BLaER1 treated with 17β-estradiol and CSF1 and Interleukin-3, amounts not matched to agents 10 nM and 100 nM (cell line): ENCODE measurements at regions not wholly inside any gene's neighbourhood (a gene's known extent, or its start where the extent isn't known, plus 50 kb on each side); places are given as distances from the start of the nearest gene placed in this dataset.

Experiments
- H3K27ac ChIP-seq, 11 experiments: shearing (Covaris generic); formaldehyde crosslinking; 2 replicates each; pipeline ENCODE4 v1.8.1; 2022
- H3K27me3 ChIP-seq, 11 experiments: shearing (Covaris generic); formaldehyde crosslinking; 2 replicates each; pipeline ENCODE4 v1.8.1; 2022
- H3K36me3 ChIP-seq, 11 experiments: shearing (Covaris generic); formaldehyde crosslinking; 2 replicates each; pipeline ENCODE4 v1.8.1; 2022
- H3K4me1 ChIP-seq, 10 experiments: shearing (Covaris generic); formaldehyde crosslinking; 2 replicates each; pipeline ENCODE4 v1.8.1; 2022
- H3K4me2 ChIP-seq, 11 experiments: shearing (Covaris generic); formaldehyde crosslinking; 2 replicates each; pipeline ENCODE4 v1.8.1; 2022
- H3K4me3 ChIP-seq, 10 experiments: shearing (Covaris generic); formaldehyde crosslinking; 2 replicates each; pipeline ENCODE4 v1.8.1; 2022
- H3K9ac ChIP-seq, 11 experiments: shearing (Covaris generic); formaldehyde crosslinking; 2 replicates each; pipeline ENCODE4 v1.8.1; 2022
- H3K9me3 ChIP-seq, 11 experiments: shearing (Covaris generic); formaldehyde crosslinking; replicated peaks in 1 of 11; 2 replicates each; pipeline ENCODE4 v1.8.1; 2022
- H4K20me1 ChIP-seq, 11 experiments: shearing (Covaris generic); formaldehyde crosslinking; 2 replicates each; pipeline ENCODE4 v1.8.1; 2022
- Cebpa-rat ChIP-seq, 11 experiments: shearing (Covaris generic); IDR thresholded peaks; 2 replicates each; pipeline ENCODE4 v1.8.1; 2022

GRCh38 chr12:65637150-65637549, 187.1 kb upstream of the HMGA2 start:
- Histone ChIP-seq H3K4me3 (no peak overlapping the region), H4K20me1 (no peaks in the 10 kb centered on the region), H3K4me1 (peaks cover 0 to 30% (median 0%) of the 10 kb centered on the region in 10 experiments; a peak in 6 of 20 replicates), H3K9ac (no peak overlapping the region), H3K4me2 (peak overlapping the region in 1 of 11 experiments; percentile 56; a peak in 2 of 22 replicates), H3K27ac (no peak overlapping the region), H3K9me3 (peaks cover 0 to 15% (median 0%) of the 10 kb centered on the region in 11 experiments; a peak in 5 of 22 replicates), H3K36me3 (no peaks in the 10 kb centered on the region), H3K27me3 (no peaks in the 10 kb centered on the region)
- TF ChIP-seq Cebpa-rat (IDR thresholded peaks at IDR 0.05): no peak

GRCh38 chr12:65637774-65638173, 186.5 kb upstream of the HMGA2 start:
- TF ChIP-seq Cebpa-rat (IDR thresholded peaks at IDR 0.05): no peak
- Histone ChIP-seq H3K36me3 (no peaks in the 10 kb centered on the region), H3K4me2 (peak overlapping the region in 3 of 11 experiments; percentile 56 to 68 (median 59); a peak in 6 of 22 replicates), H3K4me1 (peaks cover 0 to 26% (median 0%) of the 10 kb centered on the region in 10 experiments; a peak in 6 of 20 replicates), H3K9ac (no peak overlapping the region), H3K27ac (peak overlapping the region in 1 of 11 experiments; percentile 48; a peak in 2 of 22 replicates), H4K20me1 (no peaks in the 10 kb centered on the region), H3K4me3 (no peak overlapping the region), H3K27me3 (no peaks in the 10 kb centered on the region), H3K9me3 (peaks cover 0 to 15% (median 0%) of the 10 kb centered on the region in 11 experiments; a peak in 5 of 22 replicates)

- no peak overlapping the region for H3K4me3 ChIP-seq
- peaks cover 0 to 15% (median 0%) of the 10 kb centered on the region in 11 experiments; a peak in 5 of 22 replicates for H3K9me3 ChIP-seq
- H3K27me3 ChIP-seq: no peaks in the 10 kb centered on the region
- H3K27ac ChIP-seq: peak overlapping the region in 1 of 11 experiments; percentile 48; a peak in 2 of 22 replicates
- H3K4me1 ChIP-seq: peaks cover 0 to 26% (median 0%) of the 10 kb centered on the region in 10 experiments; a peak in 6 of 20 replicates
- TF ChIP-seq Cebpa-rat (IDR thresholded peaks at IDR 0.05): no peak
- H3K36me3 ChIP-seq: no peaks in the 10 kb centered on the region
- peak overlapping the region in 3 of 11 experiments; percentile 56 to 68 (median 59); a peak in 6 of 22 replicates for H3K4me2 ChIP-seq
- no peak overlapping the region for H3K9ac ChIP-seq
- H4K20me1 ChIP-seq: no peaks in the 10 kb centered on the region
Observed at GRCh38 chr12:65638324-65638723, 186.0 kb upstream of the HMGA2 start.

GRCh38 chr12:65640489-65640901, 183.8 kb upstream of the HMGA2 start:
- Histone ChIP-seq H3K4me3 (no peak overlapping the region), H3K4me2 (peak overlapping the region in 3 of 11 experiments; percentile 5 to 22 (median 6); a peak in 4 of 22 replicates), H3K27me3 (no peaks in the 10 kb centered on the region), H3K36me3 (no peaks in the 10 kb centered on the region), H3K9ac (no peak overlapping the region), H4K20me1 (no peaks in the 10 kb centered on the region), H3K9me3 (peaks cover 0 to 15% (median 0%) of the 10 kb centered on the region in 11 experiments; a peak in 5 of 22 replicates), H3K27ac (no peak overlapping the region), H3K4me1 (peaks cover 0 to 26% (median 0%) of the 10 kb centered on the region in 10 experiments; a peak in 6 of 20 replicates)
- no peak for TF ChIP-seq Cebpa-rat (IDR thresholded peaks at IDR 0.05)

- H3K27ac ChIP-seq: no peak overlapping the region
- no peaks in the 10 kb centered on the region for H3K27me3 ChIP-seq
- no peaks in the 10 kb centered on the region for H4K20me1 ChIP-seq
- peaks cover 0 to 25% (median 0%) of the 10 kb centered on the region in 10 experiments; a peak in 6 of 20 replicates for H3K4me1 ChIP-seq
- H3K4me2 ChIP-seq: no peak overlapping the region
- peaks cover 0 to 15% (median 0%) of the 10 kb centered on the region in 11 experiments; a peak in 5 of 22 replicates for H3K9me3 ChIP-seq
- no peak overlapping the region for H3K9ac ChIP-seq
- no peaks in the 10 kb centered on the region for H3K36me3 ChIP-seq
- no peak overlapping the region for H3K4me3 ChIP-seq
- TF ChIP-seq Cebpa-rat (IDR thresholded peaks at IDR 0.05): no peak
Observed at GRCh38 chr12:65642061-65642661, 182.1 kb upstream of the HMGA2 start.

GRCh38 chr12:65643171-65643570, 181.1 kb upstream of the HMGA2 start:
- Histone ChIP-seq H3K27ac (no peak overlapping the region), H3K36me3 (no peaks in the 10 kb centered on the region), H3K4me1 (peaks cover 0 to 15% (median 0%) of the 10 kb centered on the region in 10 experiments; a peak in 6 of 20 replicates), H3K9me3 (peaks cover 0 to 15% (median 0%) of the 10 kb centered on the region in 11 experiments; a peak in 5 of 22 replicates), H4K20me1 (no peaks in the 10 kb centered on the region), H3K4me2 (no peak overlapping the region), H3K4me3 (no peak overlapping the region), H3K9ac (no peak overlapping the region), H3K27me3 (no peaks in the 10 kb centered on the region)
- no peak for TF ChIP-seq Cebpa-rat (IDR thresholded peaks at IDR 0.05)

GRCh38 chr12:65643595-65644386, 180.5 kb upstream of the HMGA2 start:
- Histone ChIP-seq H4K20me1 (no peaks in the 10 kb centered on the region), H3K4me2 (no peak overlapping the region), H3K27ac (no peak overlapping the region), H3K9ac (no peak overlapping the region), H3K4me1 (peaks cover 0 to 13% (median 0%) of the 10 kb centered on the region in 10 experiments; a peak in 4 of 20 replicates), H3K9me3 (peaks cover 0 to 9% (median 0%) of the 10 kb centered on the region in 11 experiments; a peak in 3 of 22 replicates), H3K4me3 (no peak overlapping the region), H3K27me3 (no peaks in the 10 kb centered on the region), H3K36me3 (no peaks in the 10 kb centered on the region)
- TF ChIP-seq Cebpa-rat (IDR thresholded peaks at IDR 0.05): no peak

- no peaks in the 10 kb centered on the region for H4K20me1 ChIP-seq
- no peak overlapping the region for H3K9ac ChIP-seq
- peaks cover 0 to 10% (median 0%) of the 10 kb centered on the region in 10 experiments; a peak in 3 of 20 replicates for H3K4me1 ChIP-seq
- TF ChIP-seq Cebpa-rat (IDR thresholded peaks at IDR 0.05): no peak
- H3K9me3 ChIP-seq: peaks cover 0 to 5% (median 0%) of the 10 kb centered on the region in 11 experiments; a peak in 4 of 22 replicates
- no peak overlapping the region for H3K27ac ChIP-seq
- H3K36me3 ChIP-seq: no peaks in the 10 kb centered on the region
- no peak overlapping the region for H3K4me2 ChIP-seq
- H3K27me3 ChIP-seq: no peaks in the 10 kb centered on the region
- H3K4me3 ChIP-seq: no peak overlapping the region
Observed at GRCh38 chr12:65646127-65646643, 178.1 kb upstream of the HMGA2 start.

GRCh38 chr12:65647074-65647473, 177.2 kb upstream of the HMGA2 start:
- H3K27ac ChIP-seq: no peak overlapping the region

More at GRCh38 chr12:65647074-65647473, 177.2 kb upstream of the HMGA2 start:
- Histone ChIP-seq H3K4me1 (peaks cover 0 to 10% (median 0%) of the 10 kb centered on the region in 10 experiments; a peak in 3 of 20 replicates), H4K20me1 (no peaks in the 10 kb centered on the region), H3K4me2 (no peak overlapping the region), H3K36me3 (no peaks in the 10 kb centered on the region), H3K27me3 (no peaks in the 10 kb centered on the region), H3K9ac (no peak overlapping the region), H3K9me3 (peaks cover 0 to 9% (median 0%) of the 10 kb centered on the region in 11 experiments; a peak in 6 of 22 replicates), H3K4me3 (no peak overlapping the region)
- no peak for TF ChIP-seq Cebpa-rat (IDR thresholded peaks at IDR 0.05)
